HepG2 (cell line): ENCODE measurements at regions not wholly inside any gene's neighbourhood (a gene's known extent, or its start where the extent isn't known, plus 50 kb on each side); places are given as distances from the start of the nearest gene placed in this dataset.

Source experiments
- ATAC-seq: fragments of 200-7000 bp; cut with Tn5 transposase; 3 replicates; pipeline ENCODE4 v1.9.1; 2020; ENCODE audit warnings: mild to moderate bottlenecking, moderate library complexity
- BruUV-seq: library from RNA; stranded (reverse); fragments of 400-500 nt; replicated peaks from 2 replicates; lab custom pipeline; 2021; lab: Mats Ljungman, UMichigan
- CTCF ChIA-PET: fragments of 300-600 bp; formaldehyde crosslinking; extraction: SDS; loops from one replicate; lab custom pipeline; 2021; ENCODE audit warnings: low total read pairs, inconsistent platforms, low intra/inter-chr PET ratio; lab: Yijun Ruan, JAX
- POLR2A ChIA-PET: fragments of 350-600 bp; sonication (Branson Sonifier 250); formaldehyde crosslinking; loops from one replicate; lab custom pipeline; 2020; ENCODE audit warnings: antibody characterized with exemption, inconsistent platforms; lab: Yijun Ruan, JAX
- DNase-seq: peaks from one replicate; pipeline ENCODE4 v3.0.0-alpha.2; 2015; ENCODE audit warnings: low spot score
- FAIRE-seq: peaks from 3 replicates; lab custom pipeline; 2011; peaks lifted over from hg19 to GRCh38; lab: Jason Lieb, UNC
- H2AFZ ChIP-seq: one replicate; pipeline ENCODE4 v1.6.1; 2011; ENCODE audit warnings: low read length, inconsistent platforms
- H3K27ac ChIP-seq: fragments of 300-600 bp; 3 replicates; pipeline ENCODE4 v1.8.0; 2011; ENCODE audit warnings: mixed run types, mild to moderate bottlenecking, mixed read lengths, low read length, inconsistent platforms; ENCODE audit not compliant: insufficient read depth; ENCODE audit errors: extremely low read length
- H3K27me3 ChIP-seq, 2 experiments: fragments of 200-600 bp in 1 of 2; 2 replicates in 1 of 2; 3 replicates in 1 of 2; pipeline versions ENCODE4 v1.6.0 to v1.8.0; 2011; ENCODE audit warnings: low read length in 2 of 2, mild to moderate bottlenecking in 2 of 2, moderate library complexity in 2 of 2, inconsistent platforms in 1 of 2; ENCODE audit not compliant: insufficient read depth in 2 of 2, control insufficient read depth in 1 of 2
- H3K36me3 ChIP-seq, 2 experiments: fragments of 200-600 bp in 1 of 2; replicated peaks in 1 of 2; 2 replicates in 1 of 2; 3 replicates in 1 of 2; pipeline versions ENCODE4 v1.5.1 to v1.8.0; 2011; ENCODE audit warnings: low read length in 2 of 2, inconsistent platforms in 1 of 2; ENCODE audit not compliant: insufficient read depth in 2 of 2, control insufficient read depth in 1 of 2
- H3K4me1 ChIP-seq: 2 replicates; pipeline ENCODE4 v1.5.1; 2012; ENCODE audit warnings: low read length, inconsistent platforms; ENCODE audit not compliant: insufficient read depth
- H3K4me2 ChIP-seq: 2 replicates; pipeline ENCODE4 v1.6.0; 2011; ENCODE audit warnings: low read depth, low read length, inconsistent platforms
- H3K4me3 ChIP-seq, 3 experiments: fragments of 200-600 bp in 1 of 3; sonication (generic), shearing (Covaris generic) in 1 of 3; replicated peaks in 1 of 3; 2 replicates each; pipeline ENCODE4 v1.5.1; 2011 to 2016; ENCODE audit warnings: low read length in 3 of 3, inconsistent platforms in 2 of 3, low read depth in 2 of 3, mild to moderate bottlenecking in 2 of 3, control low read depth in 1 of 3, mixed read lengths in 1 of 3; ENCODE audit not compliant: insufficient read depth in 1 of 3
- H3K79me2 ChIP-seq: one replicate; pipeline ENCODE4 v1.6.1; 2011; ENCODE audit warnings: low read length, inconsistent platforms; ENCODE audit not compliant: insufficient read depth
- H3K9ac ChIP-seq: 2 replicates; pipeline ENCODE4 v1.6.0; 2011; ENCODE audit warnings: mild to moderate bottlenecking, low read depth, low read length, inconsistent platforms; ENCODE audit not compliant: insufficient read depth
- H3K9me3 ChIP-seq: 2 replicates; pipeline ENCODE4 v1.5.1; 2012; ENCODE audit warnings: mild to moderate bottlenecking, low read length
- H4K20me1 ChIP-seq: 2 replicates; pipeline ENCODE4 v1.6.0; 2011; ENCODE audit warnings: inconsistent platforms, mild to moderate bottlenecking, low read length, moderate library complexity; ENCODE audit not compliant: insufficient read depth
- DR1 ChIP-seq: sonication (generic); formaldehyde crosslinking; IDR thresholded peaks from 2 replicates; pipeline ENCODE4 v1.8.0; 2021; ENCODE audit warnings: mild to moderate bottlenecking, missing genetic modification reagents, inconsistent platforms
- IKZF1 ChIP-seq: fragments of 450-650 bp; IDR thresholded peaks from 2 replicates; pipeline ENCODE4 v1.7.1; 2016
- MED8 ChIP-seq: sonication (generic); formaldehyde crosslinking; IDR thresholded peaks from 2 replicates; pipeline ENCODE4 v1.8.1; 2023; ENCODE audit warnings: mild to moderate bottlenecking, missing genetic modification reagents; ENCODE audit not compliant: insufficient replicate concordance
- RXRA ChIP-seq: sonication (generic); formaldehyde crosslinking; IDR thresholded peaks from 2 replicates; pipeline ENCODE4 v1.5.1; 2020; ENCODE audit warnings: missing genetic modification reagents
- TBX3 ChIP-seq: fragments of 450-650 bp; IDR thresholded peaks from 2 replicates; pipeline ENCODE4 v1.6.1; 2017; ENCODE audit warnings: antibody characterized with exemption, mild to moderate bottlenecking, inconsistent platforms, borderline replicate concordance
- ZNF18 ChIP-seq: sonication (generic); formaldehyde crosslinking; IDR thresholded peaks from 2 replicates; pipeline ENCODE4 v1.8.0; 2022; ENCODE audit warnings: mild to moderate bottlenecking, missing genetic modification reagents; ENCODE audit not compliant: insufficient replicate concordance
- ZNF746 ChIP-seq: sonication (generic); formaldehyde crosslinking; IDR thresholded peaks from 2 replicates; pipeline ENCODE4 v1.8.0; 2022; ENCODE audit warnings: mild to moderate bottlenecking, missing genetic modification reagents
- ZSCAN21 ChIP-seq: sonication (generic); formaldehyde crosslinking; IDR thresholded peaks from 2 replicates; pipeline ENCODE4 v1.8.0; 2022; ENCODE audit warnings: mild to moderate bottlenecking, missing genetic modification reagents, moderate library complexity, borderline replicate concordance
- ZSCAN25 ChIP-seq: sonication (generic); formaldehyde crosslinking; IDR thresholded peaks from 2 replicates; pipeline ENCODE4 v1.8.0; 2022; ENCODE audit warnings: mild to moderate bottlenecking, missing genetic modification reagents
- WGBS: methylation state at CpG from one replicate; pipeline ENCODE4 v1.1.6; 2017; ENCODE audit warnings: low lambda C conversion rate; 5-methylcytosine and 5-hydroxymethylcytosine counted together
- in situ Hi-C: cut with HindIII; loops from 2 replicates; pipeline ENCODE4 v1.10.0; 2017; ENCODE audit warnings: low pct_unique_long_range_greater_than_20kb; ENCODE audit not compliant: extremely low pct_ligation_motif_present
- intact Hi-C: fragments of 100-400 bp; cut with micrococcal nuclease; formaldehyde crosslinking; loops from one replicate; pipeline ENCODE4 v1.10.0; 2022; ENCODE audit not compliant: unreplicated experiment
- TF ChIP-seq, protein P1 (sequence below): sonication (generic); formaldehyde crosslinking; IDR thresholded peaks from 2 replicates; pipeline ENCODE4 v1.5.1; 2020; ENCODE audit warnings: missing genetic modification reagents, mild to moderate bottlenecking, borderline replicate concordance

DNA sequence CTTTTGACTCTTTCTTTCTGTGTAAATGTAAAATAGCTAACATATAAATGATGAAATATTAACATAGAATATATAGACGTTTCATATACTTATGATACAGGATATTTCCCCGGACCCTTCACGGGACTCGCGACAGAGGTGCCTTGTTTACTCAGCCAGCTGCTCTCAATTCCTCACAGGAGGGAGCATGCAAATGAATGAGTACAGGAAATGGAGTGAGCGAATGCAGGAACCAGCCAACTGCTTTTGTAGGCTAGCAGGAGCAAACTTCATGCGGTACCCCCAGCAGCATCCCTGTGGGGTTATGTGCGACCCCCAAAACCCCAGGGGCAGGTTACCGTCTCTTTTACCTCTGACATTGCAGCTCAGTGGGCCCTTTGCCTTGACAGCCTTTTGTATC, 110.3 kb upstream of the PDHA2 start:
- Histone ChIP-seq H3K4me2 (no peak overlapping the region), H3K9ac (no peak overlapping the region), H3K36me3 (no peaks in the 10 kb centered on the region), H3K4me1 (no peaks in the 10 kb centered on the region), H3K4me3 (no peak overlapping the region), H4K20me1 (no peaks in the 10 kb centered on the region), H3K79me2 (no peaks in the 10 kb centered on the region), H2AFZ (no peak overlapping the region), H3K27ac (no peak overlapping the region), H3K27me3 (no peaks in the 10 kb centered on the region), H3K9me3 (peaks cover 26% of the 10 kb centered on the region)
- CTCF ChIA-PET = no interaction called here
- WGBS = 5% methylated on average over 9 of the region's 9 CpGs
- intact Hi-C loops = no loop called here
- BruUV-seq = no TSS peak
- in situ Hi-C loops = no loop called here
- no peak for TF ChIP-seq IKZF1
- ATAC-seq (no peak), DNase-seq (no peak), FAIRE-seq (no peak)
- POLR2A ChIA-PET = no interaction called here

GRCh38 chr4:95728145-95728544, 111.7 kb upstream of the PDHA2 start:
- no peak for TF ChIP-seq ZNF746 (CRISPR knock-in tag)
- no peak for TF ChIP-seq MED8
- TF ChIP-seq, all 625 proteins: peak for 0
- Histone ChIP-seq H4K20me1 (no peaks in the 10 kb centered on the region), H3K9ac (no peak overlapping the region), H3K79me2 (no peaks in the 10 kb centered on the region), H3K4me1 (no peaks in the 10 kb centered on the region), H3K4me3 (no peak overlapping the region), H3K27ac (no peak overlapping the region), H3K9me3 (peaks cover 34% of the 10 kb centered on the region), H2AFZ (no peak overlapping the region), H3K27me3 (no peaks in the 10 kb centered on the region), H3K36me3 (no peaks in the 10 kb centered on the region), H3K4me2 (no peak overlapping the region)
- DNase-seq (no peak), ATAC-seq (no peak), FAIRE-seq (no peak)
- ChIA-PET CTCF (no interaction called here), POLR2A (no interaction called here)
- no TSS peak for BruUV-seq
- 2% methylated on average over 3 of the region's 3 CpGs for WGBS
- in situ Hi-C loops = no loop called here
- intact Hi-C loops = no loop called here

- POLR2A ChIA-PET = no interaction called here
- H3K4me3 ChIP-seq = no peak overlapping the region
- no peak overlapping the region for H2AFZ ChIP-seq
- in situ Hi-C loops (no loop called here), intact Hi-C loops (no loop called here)
- no peak overlapping the region for H3K9ac ChIP-seq
- peaks cover 66% of the 10 kb centered on the region for H3K9me3 ChIP-seq
- WGBS = 0% methylated on average over 1 of the region's 2 CpGs
- no peaks in the 10 kb centered on the region for H4K20me1 ChIP-seq
- no peak for FAIRE-seq
- H3K27ac ChIP-seq = no peak overlapping the region
- H3K4me2 ChIP-seq = no peak overlapping the region
- no TSS peak for BruUV-seq
- CTCF ChIA-PET = no interaction called here
- DNase-seq = no peak
- H3K4me1 ChIP-seq = no peaks in the 10 kb centered on the region
- H3K36me3 ChIP-seq = no peaks in the 10 kb centered on the region
- no peak for ATAC-seq
- H3K79me2 ChIP-seq = no peaks in the 10 kb centered on the region
- H3K27me3 ChIP-seq = no peaks in the 10 kb centered on the region
- no peak for TF ChIP-seq ZSCAN25 (CRISPR knock-in tag)
- no peak for TF ChIP-seq TBX3
- TF ChIP-seq ZSCAN21 = no peak
- no peak for TF ChIP-seq DR1 (CRISPR knock-in tag)
- no peak for TF ChIP-seq ZNF18 (CRISPR knock-in tag)
- TF ChIP-seq, protein P1, sequence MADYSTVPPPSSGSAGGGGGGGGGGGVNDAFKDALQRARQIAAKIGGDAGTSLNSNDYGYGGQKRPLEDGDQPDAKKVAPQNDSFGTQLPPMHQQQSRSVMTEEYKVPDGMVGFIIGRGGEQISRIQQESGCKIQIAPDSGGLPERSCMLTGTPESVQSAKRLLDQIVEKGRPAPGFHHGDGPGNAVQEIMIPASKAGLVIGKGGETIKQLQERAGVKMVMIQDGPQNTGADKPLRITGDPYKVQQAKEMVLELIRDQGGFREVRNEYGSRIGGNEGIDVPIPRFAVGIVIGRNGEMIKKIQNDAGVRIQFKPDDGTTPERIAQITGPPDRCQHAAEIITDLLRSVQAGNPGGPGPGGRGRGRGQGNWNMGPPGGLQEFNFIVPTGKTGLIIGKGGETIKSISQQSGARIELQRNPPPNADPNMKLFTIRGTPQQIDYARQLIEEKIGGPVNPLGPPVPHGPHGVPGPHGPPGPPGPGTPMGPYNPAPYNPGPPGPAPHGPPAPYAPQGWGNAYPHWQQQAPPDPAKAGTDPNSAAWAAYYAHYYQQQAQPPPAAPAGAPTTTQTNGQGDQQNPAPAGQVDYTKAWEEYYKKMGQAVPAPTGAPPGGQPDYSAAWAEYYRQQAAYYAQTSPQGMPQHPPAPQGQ = no peak
- TF ChIP-seq RXRA (CRISPR knock-in tag) = no peak
Measured at GRCh38 chr4:95715830-95716229, 124.1 kb upstream of the PDHA2 start.
